ENCODE measurements at regions not wholly inside any gene's neighbourhood (a gene's known extent, or its start where the extent isn't known, plus 50 kb on each side); places are given as distances from the start of the nearest gene placed in this dataset.

- intact Hi-C loops (cut with micrococcal nuclease), result no loop called here
- H3K4me3 ChIP-seq (replicated peaks in 1 of 3; ENCODE audit: low read depth in 2 of 3, low read length in 3 of 3), result no peak overlapping the region
- TF ChIP-seq, protein P1, sequence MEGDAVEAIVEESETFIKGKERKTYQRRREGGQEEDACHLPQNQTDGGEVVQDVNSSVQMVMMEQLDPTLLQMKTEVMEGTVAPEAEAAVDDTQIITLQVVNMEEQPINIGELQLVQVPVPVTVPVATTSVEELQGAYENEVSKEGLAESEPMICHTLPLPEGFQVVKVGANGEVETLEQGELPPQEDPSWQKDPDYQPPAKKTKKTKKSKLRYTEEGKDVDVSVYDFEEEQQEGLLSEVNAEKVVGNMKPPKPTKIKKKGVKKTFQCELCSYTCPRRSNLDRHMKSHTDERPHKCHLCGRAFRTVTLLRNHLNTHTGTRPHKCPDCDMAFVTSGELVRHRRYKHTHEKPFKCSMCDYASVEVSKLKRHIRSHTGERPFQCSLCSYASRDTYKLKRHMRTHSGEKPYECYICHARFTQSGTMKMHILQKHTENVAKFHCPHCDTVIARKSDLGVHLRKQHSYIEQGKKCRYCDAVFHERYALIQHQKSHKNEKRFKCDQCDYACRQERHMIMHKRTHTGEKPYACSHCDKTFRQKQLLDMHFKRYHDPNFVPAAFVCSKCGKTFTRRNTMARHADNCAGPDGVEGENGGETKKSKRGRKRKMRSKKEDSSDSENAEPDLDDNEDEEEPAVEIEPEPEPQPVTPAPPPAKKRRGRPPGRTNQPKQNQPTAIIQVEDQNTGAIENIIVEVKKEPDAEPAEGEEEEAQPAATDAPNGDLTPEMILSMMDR (IDR thresholded peaks at IDR 0.05), result no peak
- H3K79me2 ChIP-seq (ENCODE audit: insufficient read depth, low read length), result no peaks in the 10 kb centered on the region
- Mint-ChIP-seq H3K36me3 (peaks cover 0 to 3% of the 10 kb centered on the region in 2 donors), H3K4me1 (no peaks in the 10 kb centered on the region), H3K27ac (no peak overlapping the region), H3K4me3 (no peak overlapping the region), H3K9me3 (peaks cover 11 to 26% (median 20%) of the 10 kb centered on the region in 7 donors), H3K27me3 (ENCODE audit: low read depth in 3 of 3) (peaks cover 0 to 1% (median 0%) of the 10 kb centered on the region in 3 donors)
- H3K4me2 ChIP-seq (replicated peaks; ENCODE audit: extremely low read depth, low read length, poor library complexity, severe bottlenecking), result no peak overlapping the region
- H2AFZ ChIP-seq (ENCODE audit: insufficient read depth, low read depth, low read length, poor library complexity, severe bottlenecking), result no peak overlapping the region
- H3K9me3 ChIP-seq (replicated peaks in 1 of 2; ENCODE audit: control insufficient read depth in 1 of 2, insufficient read depth in 1 of 2, low read length in 2 of 2), result peaks cover 12 to 17% of the 10 kb centered on the region in 2 donors
- H3K36me3 ChIP-seq (replicated peaks in 1 of 2; ENCODE audit: control insufficient read depth in 1 of 2, insufficient read depth in 2 of 2, low read length in 2 of 2), result no peaks in the 10 kb centered on the region
- H3K4me1 ChIP-seq (ENCODE audit: control insufficient read depth in 1 of 2, insufficient read depth in 2 of 2, low read length in 2 of 2), result no peaks in the 10 kb centered on the region
- H3K9ac ChIP-seq (ENCODE audit: insufficient read depth, low read length, poor library complexity, severe bottlenecking), result no peak overlapping the region
- no peak overlapping the region for H3K27ac ChIP-seq (ENCODE audit: low read depth in 1 of 2, low read length in 2 of 2)
- no peak for DNase-seq
- no peaks in the 10 kb centered on the region for H4K20me1 ChIP-seq (ENCODE audit: insufficient read depth, low read length)
- 95% methylated on average over 5 of the region's 6 CpGs for WGBS (ENCODE audit: insufficient coverage)
- no peaks in the 10 kb centered on the region for H3K27me3 ChIP-seq (ENCODE audit: control insufficient read depth in 2 of 2, insufficient read depth in 2 of 2, low read length in 2 of 2)
Observed at GRCh38 chr13:78169386-78169785, 250.8 kb upstream of the EDNRB start.

DNA sequence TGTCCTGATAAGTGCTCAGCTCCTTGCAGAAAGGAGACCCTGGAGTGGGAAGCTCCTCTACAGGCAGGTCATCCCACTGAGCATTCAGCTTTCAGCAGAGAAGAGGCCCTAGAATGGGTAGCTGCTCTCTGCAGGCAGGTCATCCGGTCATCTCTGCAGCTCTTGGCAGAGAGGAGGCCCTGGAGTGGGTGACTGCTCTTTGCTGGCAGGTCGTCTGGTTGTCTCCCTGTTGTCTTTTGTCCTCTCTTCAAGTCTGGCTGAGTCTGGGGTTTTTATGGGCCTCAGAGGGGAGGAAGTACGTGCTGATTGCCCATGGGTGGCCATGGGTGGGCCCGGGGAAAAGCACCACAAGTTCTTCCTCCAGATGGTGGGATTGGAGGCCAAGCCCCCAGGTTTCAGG lies 250.3 kb upstream of the EDNRB start:
- H3K9me3 ChIP-seq (replicated peaks in 1 of 2; ENCODE audit: control insufficient read depth in 1 of 2, insufficient read depth in 1 of 2, low read length in 2 of 2), result peaks cover 12 to 17% of the 10 kb centered on the region in 2 donors
- Mint-ChIP-seq H3K4me1 (no peaks in the 10 kb centered on the region), H3K27ac (peak overlapping the region in 1 of 7 donors; percentile 13), H3K4me3 (no peak overlapping the region), H3K27me3 (ENCODE audit: low read depth in 3 of 3) (peaks cover 0 to 1% (median 0%) of the 10 kb centered on the region in 3 donors), H3K9me3 (peaks cover 14 to 27% (median 20%) of the 10 kb centered on the region in 7 donors), H3K36me3 (peaks cover 0 to 3% of the 10 kb centered on the region in 2 donors)
- H3K4me2 ChIP-seq (replicated peaks; ENCODE audit: extremely low read depth, low read length, poor library complexity, severe bottlenecking), result no peak overlapping the region
- no peak overlapping the region for H3K27ac ChIP-seq (ENCODE audit: low read depth in 1 of 2, low read length in 2 of 2)
- H3K4me3 ChIP-seq (replicated peaks in 1 of 3; ENCODE audit: low read depth in 2 of 3, low read length in 3 of 3), result no peak overlapping the region
- TF ChIP-seq, protein P1 (IDR thresholded peaks at IDR 0.05), result no peak
- no peak for DNase-seq
- H3K27me3 ChIP-seq (ENCODE audit: control insufficient read depth in 2 of 2, insufficient read depth in 2 of 2, low read length in 2 of 2), result no peaks in the 10 kb centered on the region
- no peaks in the 10 kb centered on the region for H3K79me2 ChIP-seq (ENCODE audit: insufficient read depth, low read length)
- no peaks in the 10 kb centered on the region for H4K20me1 ChIP-seq (ENCODE audit: insufficient read depth, low read length)
- no peak overlapping the region for H3K9ac ChIP-seq (ENCODE audit: insufficient read depth, low read length, poor library complexity, severe bottlenecking)
- H3K4me1 ChIP-seq (ENCODE audit: control insufficient read depth in 1 of 2, insufficient read depth in 2 of 2, low read length in 2 of 2), result no peaks in the 10 kb centered on the region
- intact Hi-C loops (cut with micrococcal nuclease), result no loop called here
- 96% methylated on average over 4 of the region's 4 CpGs for WGBS (ENCODE audit: insufficient coverage)
- H2AFZ ChIP-seq (ENCODE audit: insufficient read depth, low read depth, low read length, poor library complexity, severe bottlenecking), result no peak overlapping the region
- H3K36me3 ChIP-seq (replicated peaks in 1 of 2; ENCODE audit: control insufficient read depth in 1 of 2, insufficient read depth in 2 of 2, low read length in 2 of 2), result no peaks in the 10 kb centered on the region
